GM19025 (cell line): ENCODE measurements at regions not wholly inside any gene's neighbourhood (a gene's known extent, or its start where the extent isn't known, plus 50 kb on each side); places are given as distances from the start of the nearest gene placed in this dataset.
"Not testable (repeated sequence)": the region's sequence is repeated elsewhere in the genome, so short reads cannot be mapped to it uniquely, and the experiment has no call there.

Experiments
- ATAC-seq: cut with Tn5 transposase; IDR thresholded peaks from one replicate; pipeline ENCODE4 v1.9.1; 2021; ENCODE audit warnings: mild to moderate bottlenecking, low read depth, moderate library complexity; ENCODE audit not compliant: unreplicated experiment

- ATAC-seq: no peak
Measured at GRCh38 chr2:143842836-143843235, 677.1 kb downstream of the ZEB2 start.

- ATAC-seq: no peak
Measured at GRCh38 chr2:143841935-143842334, 678.0 kb downstream of the ZEB2 start.

GRCh38 chr2:143840601-143841000, 679.3 kb downstream of the ZEB2 start:
- ATAC-seq: no peak

- ATAC-seq: no peak
Measured at GRCh38 chr2:143840194-143840593, 679.7 kb downstream of the ZEB2 start.

GRCh38 chr2:143839456-143839855, 680.5 kb downstream of the ZEB2 start:
- no peak for ATAC-seq

GRCh38 chr2:143837055-143837454, 682.9 kb downstream of the ZEB2 start:
- ATAC-seq: not testable (repeated sequence)

GRCh38 chr2:143835481-143835880, 684.4 kb downstream of the ZEB2 start:
- no peak for ATAC-seq

- no peak for ATAC-seq
Measured at GRCh38 chr2:143833015-143833660, 686.8 kb downstream of the ZEB2 start.

- no peak for ATAC-seq
Measured at GRCh38 chr2:143830476-143830875, 689.4 kb downstream of the ZEB2 start.

- ATAC-seq: no peak
Measured at GRCh38 chr2:143828763-143829537, 691.0 kb downstream of the ZEB2 start.

- ATAC-seq: no peak
Measured at GRCh38 chr2:143824791-143825190, 695.1 kb downstream of the ZEB2 start.

GRCh38 chr2:143823876-143824275, 694.7 kb downstream of the ARHGAP15 start:
- no peak for ATAC-seq

- ATAC-seq: no peak
Measured at GRCh38 chr2:143823296-143823695, 694.1 kb downstream of the ARHGAP15 start.

GRCh38 chr2:143822736-143823135, 693.5 kb downstream of the ARHGAP15 start:
- ATAC-seq: no peak

- ATAC-seq: no peak
Measured at GRCh38 chr2:143819764-143820163, 690.5 kb downstream of the ARHGAP15 start.

- ATAC-seq: no peak
Measured at GRCh38 chr2:143819190-143819735, 690.0 kb downstream of the ARHGAP15 start.
